Activated naive CD4-positive, alpha-beta T cell treated with anti-CD3 and anti-CD28 coated beads, Interleukin-2, amount 50 U/mL, for 16 hours (primary cell): ENCODE measurements at regions not wholly inside any gene's neighbourhood (a gene's known extent, or its start where the extent isn't known, plus 50 kb on each side); places are given as distances from the start of the nearest gene placed in this dataset.

Experiments used
- DNase-seq: peaks from one replicate; pipeline ENCODE4 v3.0.0-alpha.2; 2020

DNA sequence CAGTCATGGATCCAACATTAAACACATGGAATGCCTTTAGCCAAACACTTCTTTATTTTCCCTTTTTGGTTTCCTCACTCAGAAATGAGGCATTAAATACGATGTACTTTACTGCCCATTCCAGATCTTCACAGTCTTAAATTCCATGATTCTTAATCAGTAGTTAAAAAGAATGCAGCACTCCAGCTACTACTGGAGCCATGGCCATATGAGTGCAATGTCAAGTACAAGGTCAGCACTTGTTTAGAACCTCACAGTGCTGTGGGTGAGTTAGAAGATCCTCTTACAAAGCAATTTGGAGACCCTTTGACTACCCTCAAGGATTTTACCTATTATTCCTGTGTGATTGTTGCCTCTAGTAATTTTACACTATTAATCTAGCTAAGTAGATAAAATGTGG lies 550.3 kb upstream of the LRRTM1 start:
- DNase-seq = no peak

DNA sequence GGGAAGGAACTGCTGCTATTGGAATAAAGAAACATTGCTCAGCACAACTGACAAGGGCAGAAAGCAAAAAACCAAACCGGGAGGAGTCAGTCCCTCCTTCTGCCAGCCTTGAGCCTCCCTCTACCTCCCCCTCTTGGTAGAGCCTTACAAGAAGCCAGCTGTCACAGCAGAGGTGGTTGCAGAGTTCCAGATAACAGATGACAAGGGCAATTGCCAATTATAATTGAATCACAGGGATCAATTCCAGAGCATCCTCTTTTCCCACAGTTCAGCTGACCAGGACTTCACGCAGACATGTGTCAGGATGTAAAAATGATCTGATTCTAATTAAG lies 548.2 kb upstream of the LRRTM1 start:
- no peak for DNase-seq

DNA sequence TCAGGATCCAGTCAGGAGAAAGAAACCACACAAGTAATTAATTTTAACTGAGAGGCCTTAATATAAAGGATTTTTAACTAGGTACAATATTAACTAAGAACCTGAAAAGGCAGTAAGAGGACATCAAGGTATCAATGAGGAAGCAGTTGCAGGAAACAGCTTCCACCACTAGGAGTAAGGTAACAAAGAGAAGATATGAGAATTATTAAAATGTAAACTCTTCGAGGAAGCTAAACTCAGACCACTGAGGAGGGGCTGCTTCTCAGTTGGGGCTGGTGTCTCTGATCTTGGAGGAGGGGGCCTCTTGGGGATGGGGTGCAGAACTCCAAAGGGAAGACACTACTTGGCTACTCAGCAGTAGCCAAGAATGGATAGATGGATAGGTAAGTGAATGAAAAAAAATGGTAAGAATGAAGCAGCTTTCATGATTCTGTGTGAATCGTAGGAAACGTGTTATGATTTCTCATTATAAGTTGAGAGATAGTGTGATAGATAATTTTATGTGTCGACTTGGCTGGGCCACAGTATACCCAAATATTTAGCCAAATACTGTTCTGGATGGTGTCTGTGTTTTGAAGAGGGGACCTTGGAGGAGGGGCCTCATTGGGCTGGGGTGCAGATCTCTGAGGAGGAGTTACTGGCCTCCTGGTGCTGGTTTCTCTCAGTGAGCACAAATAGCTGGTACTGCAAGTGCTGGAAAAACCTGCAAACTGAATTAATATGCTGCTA lies 547.7 kb upstream of the LRRTM1 start:
- no peak for DNase-seq

DNA sequence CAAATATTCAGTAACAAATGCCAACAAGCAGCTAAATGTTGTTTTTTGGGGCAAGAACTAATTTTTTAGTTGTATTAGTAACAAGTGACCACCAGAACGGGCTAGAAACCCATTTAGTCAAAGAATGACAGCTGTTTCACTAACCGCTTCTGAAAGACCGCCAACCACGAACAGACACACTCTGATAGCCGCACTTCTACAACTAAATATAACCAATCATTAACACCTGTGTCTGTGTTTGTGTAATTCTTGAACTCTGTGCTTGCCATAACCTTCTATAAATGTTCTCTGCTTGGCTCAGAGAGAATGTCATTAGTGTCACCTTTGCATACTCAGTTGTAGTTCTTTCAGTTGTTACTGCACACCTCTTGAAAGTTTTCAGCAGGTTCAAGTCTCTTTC lies 526.3 kb upstream of the LRRTM1 start:
- no peak for DNase-seq

DNA sequence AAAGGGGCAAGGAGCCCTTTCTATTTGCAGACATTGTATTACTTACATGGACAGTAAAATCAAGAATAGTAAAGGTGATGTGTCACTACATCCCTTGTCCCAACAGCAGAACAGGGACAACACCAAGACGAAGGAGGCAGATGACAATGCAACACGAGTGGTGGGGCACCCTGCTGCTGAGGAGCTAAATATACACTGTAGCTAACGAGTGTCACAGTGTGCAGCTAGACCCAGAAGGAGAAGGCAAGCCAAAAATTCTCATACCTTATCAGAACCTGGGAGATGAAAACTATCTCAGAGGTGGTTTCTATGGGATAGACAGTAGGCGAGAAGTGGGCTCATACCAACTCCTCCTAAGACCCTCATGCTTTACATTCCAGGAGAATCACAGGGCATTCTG lies 518.4 kb upstream of the LRRTM1 start:
- DNase-seq = no peak

DNA sequence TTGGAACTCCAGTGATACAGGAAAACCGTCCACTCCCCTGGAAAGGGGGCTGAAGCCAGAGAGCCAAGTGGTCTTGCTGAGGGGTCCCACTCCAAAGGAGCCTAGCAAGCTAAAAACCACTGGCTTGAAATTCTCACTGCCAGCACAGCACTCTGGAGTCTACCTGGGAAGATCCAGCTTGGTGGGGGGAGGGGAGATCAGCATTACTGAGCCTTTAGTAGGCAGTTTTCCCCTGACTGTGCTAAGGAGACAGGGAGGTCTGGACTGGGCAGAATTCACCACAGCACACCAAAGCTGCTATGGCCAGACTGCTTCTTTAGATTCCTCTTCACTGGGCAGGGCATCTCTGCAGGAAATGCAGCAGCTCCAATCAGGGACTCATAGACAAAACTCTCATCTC lies 510.7 kb upstream of the LRRTM1 start:
- no peak for DNase-seq

DNA sequence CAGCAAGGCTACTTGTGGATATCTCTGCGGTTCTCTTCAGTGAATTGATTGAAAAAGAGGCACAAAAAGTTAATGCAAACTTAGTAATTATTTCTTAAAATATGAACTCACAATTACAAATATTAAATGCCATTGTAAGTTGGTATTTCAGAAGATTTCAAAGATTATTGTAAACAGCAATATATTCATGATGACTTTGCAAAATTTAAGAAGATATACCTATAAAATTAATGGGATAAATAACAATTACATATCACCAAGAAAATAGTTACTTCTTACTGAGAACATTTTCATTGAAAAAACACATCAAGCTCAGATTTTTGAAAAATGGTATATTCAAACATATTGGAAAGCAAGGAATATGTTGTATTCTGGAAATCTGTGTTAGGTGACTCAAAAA lies 482.0 kb upstream of the LRRTM1 start:
- DNase-seq = no peak

DNA sequence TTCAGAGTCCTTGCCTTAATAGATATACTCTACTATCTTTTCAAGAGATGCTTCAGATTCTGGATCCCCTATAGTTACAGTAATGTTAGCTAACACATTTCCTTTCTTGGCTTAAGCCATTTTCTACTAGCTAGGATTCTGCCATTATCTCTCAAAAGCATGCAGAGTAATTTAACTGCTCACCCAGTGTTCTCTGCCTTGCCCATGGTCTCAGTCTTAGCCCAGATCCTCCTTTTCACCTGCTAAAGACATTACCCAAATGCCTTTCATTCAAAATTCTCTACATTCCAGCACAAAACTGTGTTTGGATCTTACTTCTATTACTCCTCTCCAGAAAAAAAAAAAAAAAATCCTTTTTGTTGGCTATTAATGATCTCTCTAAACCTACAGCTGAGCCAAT lies 474.2 kb upstream of the LRRTM1 start:
- no peak for DNase-seq

DNA sequence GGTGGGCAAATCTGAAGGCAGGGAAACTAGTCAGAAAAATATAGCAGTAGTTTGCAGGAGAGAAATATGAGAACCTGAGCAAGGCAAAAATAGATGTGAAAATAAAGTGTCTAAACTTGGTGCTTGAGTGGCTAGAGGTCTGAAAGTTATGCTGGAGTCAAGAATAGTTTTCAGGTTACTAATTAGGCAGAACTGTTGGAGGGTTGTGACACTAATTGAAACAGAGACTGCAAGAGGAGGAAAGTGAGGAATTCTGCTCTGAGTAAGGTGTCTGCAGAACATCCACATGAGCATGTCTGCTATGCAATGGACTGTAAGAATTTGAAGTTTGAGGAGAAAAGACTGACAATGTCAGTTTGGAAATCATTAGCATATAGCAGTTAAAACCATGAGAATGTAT lies 444.0 kb upstream of the LRRTM1 start:
- DNase-seq = no peak

DNA sequence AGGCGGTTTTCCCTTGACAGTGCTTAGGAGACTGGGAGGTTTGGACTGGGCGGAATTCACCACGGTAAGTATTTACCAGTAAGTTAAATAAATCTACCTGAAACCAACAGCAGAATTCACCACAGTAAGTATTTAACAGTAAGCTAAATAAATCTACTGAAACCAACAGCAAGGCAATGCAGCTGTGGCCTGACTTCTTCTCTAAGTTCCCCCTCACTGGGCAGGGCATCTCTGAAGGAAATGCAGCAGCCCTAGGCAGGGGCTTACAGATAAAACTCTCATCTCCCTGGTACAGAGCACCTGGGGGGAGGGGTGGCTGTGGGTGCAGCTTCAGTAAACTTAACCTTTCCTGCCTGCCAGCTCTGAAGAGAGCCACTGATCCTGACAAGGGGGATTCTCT lies 432.5 kb upstream of the LRRTM1 start:
- DNase-seq = no peak

DNA sequence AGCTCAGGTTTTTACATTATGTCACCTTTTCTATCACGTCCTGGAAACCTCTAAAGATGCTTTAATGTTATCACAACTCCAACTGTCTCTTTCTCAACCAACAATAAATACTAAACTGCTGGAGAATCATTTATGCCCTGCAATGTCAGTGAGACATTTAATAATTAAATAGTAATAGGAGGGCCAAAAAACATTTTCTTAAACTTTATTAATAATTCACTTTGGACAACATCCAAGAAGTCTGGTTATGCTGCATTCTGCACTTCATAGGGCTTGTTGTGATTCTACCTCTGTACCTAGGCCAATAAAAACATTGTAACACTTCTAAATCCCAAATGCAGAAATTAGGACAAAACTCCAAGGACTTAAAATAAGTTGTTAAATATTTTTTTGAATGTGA lies 420.4 kb upstream of the LRRTM1 start:
- no peak for DNase-seq

DNA sequence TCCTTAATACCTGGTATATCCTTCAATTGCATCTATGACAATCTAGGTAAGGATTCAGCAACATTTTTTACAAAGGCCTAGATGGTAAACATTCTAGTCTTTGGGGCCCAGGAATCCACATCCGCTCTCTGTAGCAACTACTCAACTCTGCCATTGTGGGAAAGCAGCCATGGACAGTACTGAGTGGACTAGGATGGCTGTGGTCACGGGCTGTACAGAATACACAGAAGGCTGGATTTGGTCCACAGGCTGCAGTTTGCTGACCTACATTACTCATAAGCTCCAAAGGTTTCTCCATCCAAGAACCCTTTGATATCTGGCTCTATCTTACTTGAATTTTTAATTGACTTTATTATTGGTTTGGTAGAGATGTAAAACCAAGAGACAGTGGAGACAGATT lies 418.3 kb upstream of the LRRTM1 start:
- DNase-seq = no peak

DNA sequence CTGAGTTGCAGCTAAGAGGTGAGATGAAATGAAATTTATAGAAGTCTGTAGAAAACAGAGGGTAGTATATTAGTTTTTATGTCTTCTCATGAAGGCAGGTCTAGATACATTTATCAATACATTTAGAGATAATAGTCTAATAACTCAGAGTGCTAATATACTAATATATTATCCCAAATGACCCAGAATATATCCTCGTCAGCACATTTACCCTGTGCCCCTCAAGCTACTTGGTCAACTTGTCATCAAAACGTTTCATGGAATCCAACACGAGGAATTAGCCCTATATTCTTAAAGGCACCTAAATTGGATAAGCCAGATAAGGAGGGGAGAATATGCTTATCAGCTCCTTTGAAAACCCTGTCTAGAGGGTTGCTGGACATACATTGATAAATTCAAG lies 415.1 kb upstream of the LRRTM1 start:
- no peak for DNase-seq

DNA sequence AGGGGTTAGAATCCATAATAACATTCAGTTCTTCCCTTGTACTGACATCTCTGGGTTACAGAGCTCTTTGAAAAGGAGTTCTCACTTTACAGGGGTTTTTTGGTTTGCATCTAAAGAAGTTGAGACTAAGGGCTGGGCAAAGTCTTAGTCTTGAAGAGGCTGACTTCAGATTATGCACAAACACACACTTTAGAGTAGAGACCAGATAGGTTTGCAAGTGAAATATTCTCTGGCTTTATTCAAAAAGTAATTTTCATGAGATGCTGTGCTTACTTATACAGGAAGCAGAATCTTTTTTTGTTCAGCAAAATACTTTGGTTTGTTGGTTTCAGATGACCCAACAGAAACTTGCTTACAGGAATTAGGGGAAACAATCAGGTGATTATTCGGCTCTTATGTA lies 410.9 kb upstream of the LRRTM1 start:
- no peak for DNase-seq

DNA sequence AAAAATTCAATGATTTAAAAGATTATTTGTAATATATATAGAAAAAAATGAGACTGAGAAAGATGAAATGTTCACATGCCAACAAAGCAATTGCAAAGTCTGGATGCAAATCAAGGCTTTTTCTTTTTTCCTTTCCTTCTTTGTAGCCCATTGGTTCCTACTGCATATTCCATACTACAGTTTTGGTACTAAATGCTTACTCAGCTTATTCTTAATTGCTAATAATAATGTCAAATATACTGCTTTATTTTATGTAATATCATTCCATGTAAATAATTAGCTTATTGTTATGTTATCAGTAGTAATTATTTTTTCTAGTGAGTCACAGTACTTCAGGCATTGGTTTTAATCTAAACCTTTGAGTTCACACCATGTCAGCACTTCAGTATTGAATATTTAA lies 407.4 kb upstream of the LRRTM1 start:
- no peak for DNase-seq

DNA sequence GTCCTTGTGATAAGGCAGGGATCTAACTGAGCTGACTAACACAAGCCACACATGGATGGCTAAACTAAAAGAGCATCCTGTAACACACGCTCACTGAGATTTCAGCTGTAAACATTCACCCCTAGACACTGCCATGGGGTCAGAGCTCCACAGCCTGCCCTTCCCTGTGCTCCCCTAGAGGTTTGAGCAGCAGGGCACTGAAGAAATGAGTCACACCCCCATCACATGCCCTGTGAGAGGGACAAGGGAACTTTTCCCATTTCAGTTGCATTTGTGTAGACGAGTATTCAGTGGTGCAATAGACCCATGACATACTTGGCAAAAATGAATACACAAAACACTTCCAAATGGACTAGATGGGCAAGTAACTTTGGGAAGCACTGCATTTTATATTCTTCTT lies 402.4 kb upstream of the LRRTM1 start:
- DNase-seq = no peak

DNA sequence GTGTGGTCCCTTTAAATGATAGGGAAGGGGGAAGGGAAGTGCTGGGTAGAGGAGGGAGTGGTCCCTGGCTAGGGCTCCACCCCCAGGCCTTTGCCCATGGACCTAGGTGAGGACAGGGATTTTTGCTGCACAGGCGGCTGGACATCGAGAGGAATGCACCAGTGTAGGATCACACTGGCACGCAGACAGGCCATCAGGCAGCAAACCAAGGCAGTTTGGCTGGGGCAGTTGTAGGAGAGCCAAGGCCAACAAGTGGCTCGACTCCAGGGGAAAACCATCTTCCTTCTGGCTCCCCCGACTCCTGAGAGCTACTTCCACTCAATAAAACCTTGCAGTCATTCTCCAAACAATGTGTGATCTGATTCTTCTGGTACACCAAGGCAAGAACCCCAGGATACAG lies 402.0 kb upstream of the LRRTM1 start:
- no peak for DNase-seq

DNA sequence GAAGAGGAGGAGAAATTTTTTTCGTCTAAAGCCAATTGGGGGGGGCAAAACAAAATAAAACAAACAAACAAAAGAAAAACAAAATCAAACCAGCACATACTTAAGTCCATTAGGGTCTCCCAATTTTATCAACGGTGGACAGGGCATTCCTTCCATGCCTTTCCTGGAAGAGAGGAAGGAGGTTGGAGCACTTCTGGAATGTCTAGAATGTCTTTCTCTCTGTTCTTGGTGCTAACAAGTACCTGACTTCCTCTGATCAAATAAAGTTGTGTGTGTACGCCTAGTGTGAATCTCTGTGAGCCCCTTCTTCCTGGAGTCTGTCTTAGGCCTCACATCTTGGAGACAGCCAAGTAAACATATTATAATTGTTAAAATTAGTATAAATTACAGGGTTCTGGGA lies 399.0 kb upstream of the LRRTM1 start:
- DNase-seq = no peak

DNA sequence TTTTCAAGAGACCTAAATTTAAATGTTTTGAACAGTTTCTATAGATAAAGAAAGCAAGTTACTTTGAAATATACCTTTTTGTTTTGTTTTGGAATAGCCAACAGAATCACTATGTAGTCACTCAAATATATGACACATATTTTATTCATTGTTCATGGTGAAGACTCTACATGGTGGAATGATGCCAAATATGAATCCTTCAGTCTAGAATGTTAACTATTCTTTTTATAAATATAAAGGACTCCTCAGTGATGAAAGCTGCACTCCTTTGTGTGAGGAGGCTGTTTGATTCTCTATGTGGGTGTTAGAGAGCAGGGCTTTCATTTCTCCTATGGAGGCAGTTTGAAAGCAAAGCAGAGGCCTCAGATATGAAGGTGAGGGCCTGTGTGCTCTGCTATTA lies 396.4 kb upstream of the LRRTM1 start:
- no peak for DNase-seq
